K562 (cell line): ENCODE measurements at regions not wholly inside any gene's neighbourhood (a gene's known extent, or its start where the extent isn't known, plus 50 kb on each side); places are given as distances from the start of the nearest gene placed in this dataset.

ENCODE experiments used
- ATAC-seq: fragments of 200-7000 bp; cut with Tn5 transposase; 3 replicates; pipeline ENCODE4 v1.9.1; 2020; ENCODE audit warnings: moderate library complexity
- BruUV-seq: library from RNA; stranded (reverse); fragments of 400-500 nt; replicated peaks from 2 replicates; lab custom pipeline; 2021; lab: Mats Ljungman, UMichigan
- CTCF ChIA-PET: fragments of 300-600 bp; formaldehyde crosslinking; extraction: SDS; loops from one replicate; lab custom pipeline; 2021; ENCODE audit warnings: low intra/inter-chr PET ratio; lab: Yijun Ruan, JAX
- POLR2A ChIA-PET: fragments of 300-600, 350-650 bp; sonication (Branson Sonifier 250); formaldehyde crosslinking; extraction: SDS; loops from one replicate; lab custom pipeline; 2021; ENCODE audit warnings: antibody characterized with exemption, inconsistent platforms; lab: Yijun Ruan, JAX
- DNase-seq, 4 experiments: peaks; one replicate each; pipeline versions ENCODE4 v3.0.0 to v3.0.0-alpha.2; 2011 to 2018; ENCODE audit warnings: low spot score in 3 of 4, mixed read lengths in 3 of 4; ENCODE audit errors: extremely low read depth in 1 of 4
- FAIRE-seq: peaks from 2 replicates; lab custom pipeline; 2011; peaks lifted over from hg19 to GRCh38; lab: Jason Lieb, UNC
- H2AFZ ChIP-seq: 2 replicates; pipeline ENCODE4 v1.6.0; 2011; ENCODE audit warnings: low read depth, low read length, control low read depth, inconsistent platforms
- H3K27ac ChIP-seq: fragments of 200-600 bp; 3 replicates; pipeline ENCODE4 v1.8.0; 2011; ENCODE audit warnings: low read depth, mild to moderate bottlenecking, control low read depth, inconsistent platforms, low read length, moderate library complexity, mixed read lengths; ENCODE audit errors: extremely low read depth
- H3K27me3 ChIP-seq, 2 experiments: fragments of 300-600 bp in 1 of 2; 2 replicates in 1 of 2; 3 replicates in 1 of 2; pipeline versions ENCODE4 v1.6.0 to v1.8.0; 2011; ENCODE audit warnings: inconsistent platforms in 2 of 2, low read length in 2 of 2, mild to moderate bottlenecking in 1 of 2, mixed read lengths in 1 of 2, moderate library complexity in 1 of 2; ENCODE audit not compliant: control insufficient read depth in 2 of 2, insufficient read depth in 2 of 2
- H3K36me3 ChIP-seq: fragments of 300-600 bp; 3 replicates; pipeline ENCODE4 v1.8.0; 2011; ENCODE audit warnings: mild to moderate bottlenecking, low read length, inconsistent platforms; ENCODE audit not compliant: control insufficient read depth, insufficient read depth
- H3K4me1 ChIP-seq, 2 experiments: fragments of 200-600 bp in 1 of 2; replicated peaks in 1 of 2; 2 replicates in 1 of 2; 3 replicates in 1 of 2; pipeline versions ENCODE4 v1.5.1 to v1.8.0; 2011; ENCODE audit warnings: inconsistent platforms in 2 of 2, low read length in 2 of 2, mild to moderate bottlenecking in 1 of 2, mixed read lengths in 1 of 2, moderate library complexity in 1 of 2; ENCODE audit not compliant: control insufficient read depth in 2 of 2, insufficient read depth in 2 of 2
- H3K4me2 ChIP-seq: 2 replicates; pipeline ENCODE4 v1.6.1; 2011; ENCODE audit warnings: low read length, control low read depth, inconsistent platforms, mixed read lengths; ENCODE audit not compliant: insufficient read depth
- H3K4me3 ChIP-seq: fragments of 200-600 bp; sonication (generic), shearing (Covaris generic); 2 replicates; pipeline ENCODE4 v1.5.1; 2016; ENCODE audit warnings: control low read depth, inconsistent platforms
- H3K79me2 ChIP-seq: fragments of 200-600 bp; 3 replicates; pipeline ENCODE4 v1.8.0; 2011; ENCODE audit warnings: low read length, inconsistent platforms; ENCODE audit not compliant: control insufficient read depth, insufficient read depth
- H3K9ac ChIP-seq, 2 experiments: 2 replicates each; pipeline versions ENCODE4 v1.6.0 to v1.6.1; 2011; ENCODE audit warnings: low read depth in 2 of 2, low read length in 2 of 2, control low read depth in 1 of 2, inconsistent platforms in 1 of 2, mild to moderate bottlenecking in 1 of 2, mixed read lengths in 1 of 2; ENCODE audit not compliant: insufficient read depth in 1 of 2
- H3K9me1 ChIP-seq: one replicate; pipeline ENCODE4 v1.6.0; 2011; ENCODE audit warnings: inconsistent platforms, mild to moderate bottlenecking, low read length, moderate library complexity; ENCODE audit not compliant: control insufficient read depth, insufficient read depth
- H3K9me3 ChIP-seq: replicated peaks from 2 replicates; pipeline ENCODE4 v1.5.1; 2011; ENCODE audit warnings: low read depth, low read length, inconsistent platforms; ENCODE audit not compliant: control insufficient read depth, insufficient read depth
- H4K20me1 ChIP-seq: replicated peaks from 2 replicates; pipeline ENCODE4 v1.6.1; 2011; ENCODE audit warnings: low read length, inconsistent platforms, mixed read lengths; ENCODE audit not compliant: control insufficient read depth, insufficient read depth
- BCOR ChIP-seq: fragments of 450-650 bp; IDR thresholded peaks from 2 replicates; pipeline ENCODE4 v1.6.1; 2016
- CEBPB ChIP-seq: fragments of 450-650 bp; IDR thresholded peaks from 2 replicates; pipeline ENCODE4 v1.6.1; 2016; ENCODE audit warnings: missing genetic modification characterization, missing compliant biosample characterization
- FOXA1 ChIP-seq: fragments of 450-650 bp; IDR thresholded peaks from 2 replicates; pipeline ENCODE4 v1.6.1; 2016; ENCODE audit warnings: mild to moderate bottlenecking, borderline replicate concordance
- FOXK1 ChIP-seq: sonication (generic); formaldehyde crosslinking; IDR thresholded peaks from 2 replicates; pipeline ENCODE4 v1.8.0; 2022; ENCODE audit warnings: missing genetic modification reagents, mild to moderate bottlenecking, borderline replicate concordance
- MYC ChIP-seq, 2 experiments: fragments of 250-450 bp in 1 of 2; sonication (Bioruptor Pico) in 1 of 2; IDR thresholded peaks; 2 replicates each; pipeline versions ENCODE4 v1.5.1 to v1.6.1; 2012 to 2021; ENCODE audit warnings: low read depth in 2 of 2, borderline replicate concordance in 1 of 2, improper control_type of control experiment in 1 of 2, low read length in 1 of 2, mild to moderate bottlenecking in 1 of 2, moderate library complexity in 1 of 2
- NCOA6 ChIP-seq: fragments of 450-650 bp; IDR thresholded peaks from 2 replicates; pipeline ENCODE4 v1.6.1; 2017; ENCODE audit warnings: mild to moderate bottlenecking
- RBM15 ChIP-seq: fragments of 200-400 bp; formaldehyde crosslinking; IDR thresholded peaks from 2 replicates; pipeline ENCODE4 v1.6.1; 2018; ENCODE audit warnings: mild to moderate bottlenecking, low read length, moderate library complexity; ENCODE audit not compliant: insufficient read depth
- TSHZ1 ChIP-seq: fragments of 250-450 bp; sonication (Bioruptor Pico); IDR thresholded peaks from 2 replicates; pipeline ENCODE4 v1.4.0; 2020; ENCODE audit warnings: mild to moderate bottlenecking, moderate library complexity
- ZNF395 ChIP-seq: fragments of 200-800 bp; sonication (Bioruptor generic); IDR thresholded peaks from 2 replicates; pipeline ENCODE4 v1.6.1; 2017; ENCODE audit warnings: missing genetic modification characterization, missing compliant biosample characterization
- ZNF444 ChIP-seq: fragments of 250-450 bp; sonication (Bioruptor Pico); IDR thresholded peaks from 2 replicates; pipeline ENCODE4 v1.4.0; 2020; ENCODE audit warnings: mild to moderate bottlenecking, moderate library complexity
- WGBS: fragments of 100-300 bp; shearing (Covaris generic); methylation state at CpG from one replicate; pipeline ENCODE4 v1.1.6; 2016; ENCODE audit warnings: low coverage, mixed read lengths; ENCODE audit not compliant: insufficient coverage; ENCODE audit errors: missing lambda C conversion rate; 5-methylcytosine and 5-hydroxymethylcytosine counted together
- in situ Hi-C: fragments of 300-500 bp; cut with MboI; formaldehyde crosslinking; loops from 4 replicates; pipeline ENCODE4 v1.15.0; 2018; ENCODE audit warnings: inconsistent platforms, mixed read lengths
- intact Hi-C: fragments of 100-400 bp; cut with micrococcal nuclease; formaldehyde crosslinking; loops from 2 replicates; pipeline ENCODE4 v1.14.2; 2022

- TF ChIP-seq FOXA1, result no peak
- TF ChIP-seq CEBPB, result no peak
- TF ChIP-seq MYC (IDR thresholded peaks at IDR 0.05; ENCODE audit: low read depth, low read length), result no peak
- TF ChIP-seq MYC (CRISPR knock-in tag; IDR thresholded peaks at IDR 0.05; ENCODE audit: borderline replicate concordance, low read depth), result no peak
- TF ChIP-seq, all 486 proteins: peak for 0
Observed at GRCh38 chr4:13766761-13767540, 139.4 kb upstream of the BOD1L1 start (continued).

GRCh38 chr4:13777341-13777740 is 149.8 kb upstream of the BOD1L1 start:
- no peaks in the 10 kb centered on the region for H3K9me1 ChIP-seq
- intact Hi-C loops (no loop called here), in situ Hi-C loops (no loop called here)
- no peak for FAIRE-seq
- no TSS peak for BruUV-seq
- 0% methylated on average over 1 of the region's 1 CpG for WGBS
- DNase-seq, result no peak
- H3K9me3 ChIP-seq, result no peaks in the 10 kb centered on the region
- H3K79me2 ChIP-seq, result no peaks in the 10 kb centered on the region
- no peak overlapping the region for H3K9ac ChIP-seq
- H3K4me3 ChIP-seq, result no peak overlapping the region
- POLR2A ChIA-PET, result no interaction called here
- ATAC-seq, result no peak
- H3K4me2 ChIP-seq, result no peak overlapping the region
- H3K27me3 ChIP-seq, result no peaks in the 10 kb centered on the region
- no peaks in the 10 kb centered on the region for H3K4me1 ChIP-seq
- CTCF ChIA-PET, result no interaction called here
- H2AFZ ChIP-seq, result no peak overlapping the region
- no peaks in the 10 kb centered on the region for H4K20me1 ChIP-seq
- H3K27ac ChIP-seq, result no peak overlapping the region
- H3K36me3 ChIP-seq, result no peaks in the 10 kb centered on the region
- TF ChIP-seq BCOR (no peak), ZNF395 (CRISPR knock-in tag) (no peak), NCOA6 (no peak), FOXK1 (CRISPR knock-in tag) (no peak), TSHZ1 (CRISPR knock-in tag) (no peak), RBM15 (no peak), ZNF444 (CRISPR knock-in tag) (no peak)
